ENCODE measurements at regions not wholly inside any gene's neighbourhood (a gene's known extent, or its start where the extent isn't known, plus 50 kb on each side); places are given as distances from the start of the nearest gene placed in this dataset.

DNA sequence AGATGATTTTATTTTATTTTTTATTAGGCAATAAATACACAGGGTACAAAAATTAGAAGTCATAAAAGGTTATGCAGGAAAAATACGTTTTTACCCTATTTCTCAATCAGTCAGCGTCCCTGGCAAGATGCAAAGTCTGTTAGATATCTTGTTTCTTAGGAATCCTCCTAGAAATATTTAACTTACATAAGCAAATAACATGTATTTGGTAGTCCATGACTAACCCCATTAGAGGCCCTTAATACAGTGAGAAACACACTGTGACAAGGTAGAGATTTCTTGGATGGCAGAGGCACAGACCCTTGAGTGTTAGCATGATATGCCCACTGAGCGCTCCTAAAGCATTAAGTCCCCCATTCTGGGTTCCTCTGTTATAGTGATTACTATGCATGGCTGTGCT lies 121.2 kb upstream of the ADAMTSL1 start:
- no peak overlapping the region for H3K27ac ChIP-seq
- TF ChIP-seq, protein P1, sequence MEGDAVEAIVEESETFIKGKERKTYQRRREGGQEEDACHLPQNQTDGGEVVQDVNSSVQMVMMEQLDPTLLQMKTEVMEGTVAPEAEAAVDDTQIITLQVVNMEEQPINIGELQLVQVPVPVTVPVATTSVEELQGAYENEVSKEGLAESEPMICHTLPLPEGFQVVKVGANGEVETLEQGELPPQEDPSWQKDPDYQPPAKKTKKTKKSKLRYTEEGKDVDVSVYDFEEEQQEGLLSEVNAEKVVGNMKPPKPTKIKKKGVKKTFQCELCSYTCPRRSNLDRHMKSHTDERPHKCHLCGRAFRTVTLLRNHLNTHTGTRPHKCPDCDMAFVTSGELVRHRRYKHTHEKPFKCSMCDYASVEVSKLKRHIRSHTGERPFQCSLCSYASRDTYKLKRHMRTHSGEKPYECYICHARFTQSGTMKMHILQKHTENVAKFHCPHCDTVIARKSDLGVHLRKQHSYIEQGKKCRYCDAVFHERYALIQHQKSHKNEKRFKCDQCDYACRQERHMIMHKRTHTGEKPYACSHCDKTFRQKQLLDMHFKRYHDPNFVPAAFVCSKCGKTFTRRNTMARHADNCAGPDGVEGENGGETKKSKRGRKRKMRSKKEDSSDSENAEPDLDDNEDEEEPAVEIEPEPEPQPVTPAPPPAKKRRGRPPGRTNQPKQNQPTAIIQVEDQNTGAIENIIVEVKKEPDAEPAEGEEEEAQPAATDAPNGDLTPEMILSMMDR (conservative IDR thresholded peaks at IDR 0.05), result no peak

DNA sequence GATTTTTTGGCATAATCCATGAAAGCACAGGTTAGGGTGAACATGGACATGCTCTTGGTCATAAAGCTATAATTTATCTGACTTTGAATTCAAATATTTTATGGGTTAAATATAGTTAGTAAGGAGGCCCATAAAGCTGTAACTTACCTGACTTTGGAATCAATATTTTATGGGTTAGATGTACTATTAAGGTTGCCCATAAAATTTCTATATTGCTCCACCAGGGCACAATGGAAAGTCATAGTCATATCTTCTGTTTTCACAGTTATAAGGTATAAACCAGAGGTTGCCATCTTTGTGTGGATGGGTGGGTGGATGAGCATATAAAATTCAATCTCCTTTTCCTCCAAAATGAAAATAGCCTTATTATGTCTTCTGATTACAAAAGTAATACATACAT lies 120.5 kb upstream of the ADAMTSL1 start:
- TF ChIP-seq, protein P1 (conservative IDR thresholded peaks at IDR 0.05), result no peak
- no peak overlapping the region for H3K27ac ChIP-seq

DNA sequence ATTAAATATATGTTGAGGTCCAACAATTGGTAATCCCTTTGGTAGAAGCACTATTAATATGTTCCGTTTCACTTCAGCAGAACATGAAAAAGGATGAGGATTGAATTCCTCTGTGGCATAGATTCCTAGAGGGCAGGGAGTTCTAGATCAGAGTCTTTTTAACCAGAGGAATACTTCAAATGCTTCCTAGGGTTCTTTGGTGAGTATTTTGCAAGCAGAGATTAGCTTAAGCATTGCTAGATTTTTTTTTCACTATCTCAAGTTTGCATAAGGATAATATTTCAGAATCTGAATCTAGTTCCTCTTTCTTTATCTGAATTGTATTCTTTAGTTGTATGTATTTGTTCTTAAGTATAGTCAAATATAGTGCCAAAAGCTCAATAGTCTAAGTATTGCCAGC lies 116.6 kb upstream of the ADAMTSL1 start:
- no peak overlapping the region for H3K27ac ChIP-seq
- TF ChIP-seq, protein P1 (conservative IDR thresholded peaks at IDR 0.05), result no peak

DNA sequence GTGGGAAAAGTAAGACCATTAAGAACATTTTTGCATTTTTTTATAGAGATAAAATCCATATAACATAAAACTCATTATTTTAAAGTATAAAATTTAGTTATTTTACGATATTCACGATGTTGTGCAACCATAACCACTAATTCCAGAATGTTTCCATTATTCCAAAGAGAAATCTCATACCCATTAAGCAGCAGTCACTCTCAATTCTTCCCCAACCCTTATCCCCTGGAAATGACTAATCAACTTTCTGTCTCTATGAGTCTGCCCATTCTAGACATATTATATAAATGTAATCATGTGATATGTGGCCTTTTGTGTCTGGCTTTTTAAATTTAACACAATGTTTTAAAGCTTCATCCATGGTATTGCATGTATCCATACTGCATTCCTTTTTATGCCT lies 115.6 kb upstream of the ADAMTSL1 start:
- TF ChIP-seq, protein P1 (conservative IDR thresholded peaks at IDR 0.05), result no peak
- no peak overlapping the region for H3K27ac ChIP-seq

DNA sequence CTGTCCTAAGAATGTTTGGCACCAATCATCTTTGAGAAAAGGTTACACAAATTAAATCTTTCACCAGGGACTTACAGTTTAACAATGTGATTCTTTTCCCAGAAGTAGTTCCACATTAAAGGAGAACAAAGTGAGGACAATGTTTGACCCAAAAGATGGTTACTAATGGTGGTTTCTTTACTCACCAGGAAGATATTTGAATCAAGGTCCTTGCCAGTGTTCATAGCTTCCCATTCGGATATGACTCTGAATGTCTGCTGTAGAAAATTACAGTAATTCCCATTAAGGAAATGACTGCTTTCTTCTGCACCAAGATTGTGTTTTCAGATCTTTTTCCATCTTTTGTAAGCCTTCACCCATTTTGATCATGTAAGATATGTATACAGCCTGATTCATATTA lies 114.6 kb upstream of the ADAMTSL1 start:
- H3K27ac ChIP-seq, result no peak overlapping the region
- TF ChIP-seq, protein P1 (conservative IDR thresholded peaks at IDR 0.05), result no peak

DNA sequence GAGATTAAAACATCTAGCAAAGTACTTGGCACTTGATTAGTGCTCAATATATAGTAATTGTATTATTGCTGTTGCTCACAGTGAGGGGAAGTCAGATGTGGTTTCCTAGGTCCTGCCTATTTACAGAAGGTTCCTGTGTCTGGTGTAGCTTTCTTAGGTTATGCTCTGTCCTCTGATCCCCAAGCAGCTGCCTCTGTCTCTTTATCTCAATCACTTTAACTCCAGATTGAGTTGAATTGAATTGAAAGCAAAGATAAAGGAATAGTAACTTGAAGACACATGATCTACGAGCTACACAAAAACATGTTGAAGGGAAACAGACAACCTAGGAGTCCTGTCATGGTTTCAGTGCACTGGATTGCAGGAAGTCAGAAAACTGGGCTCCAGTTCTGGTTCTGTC lies 113.9 kb upstream of the ADAMTSL1 start:
- no peak overlapping the region for H3K27ac ChIP-seq
- TF ChIP-seq, protein P1 (conservative IDR thresholded peaks at IDR 0.05), result no peak

DNA sequence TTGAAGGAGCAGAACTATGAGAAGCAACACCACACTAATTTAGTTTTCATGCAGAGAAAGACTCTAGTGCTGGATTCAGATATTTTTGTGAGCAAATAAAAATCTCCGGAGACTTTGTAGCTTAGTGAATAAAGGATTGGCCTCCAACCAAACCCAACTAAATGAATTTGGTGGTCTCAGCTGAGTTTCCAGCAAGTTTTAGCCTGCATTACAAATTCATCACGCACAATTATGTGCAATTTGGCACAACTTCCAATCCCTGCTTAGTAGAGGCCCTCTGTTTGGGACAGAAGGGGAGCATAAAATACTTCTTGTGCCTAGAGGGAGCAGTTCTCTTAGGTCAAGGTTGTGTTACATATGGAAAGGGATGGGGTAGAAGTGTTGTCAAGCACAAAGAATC lies 112.3 kb upstream of the ADAMTSL1 start:
- TF ChIP-seq, protein P1 (conservative IDR thresholded peaks at IDR 0.05), result no peak
- H3K27ac ChIP-seq, result no peak overlapping the region

DNA sequence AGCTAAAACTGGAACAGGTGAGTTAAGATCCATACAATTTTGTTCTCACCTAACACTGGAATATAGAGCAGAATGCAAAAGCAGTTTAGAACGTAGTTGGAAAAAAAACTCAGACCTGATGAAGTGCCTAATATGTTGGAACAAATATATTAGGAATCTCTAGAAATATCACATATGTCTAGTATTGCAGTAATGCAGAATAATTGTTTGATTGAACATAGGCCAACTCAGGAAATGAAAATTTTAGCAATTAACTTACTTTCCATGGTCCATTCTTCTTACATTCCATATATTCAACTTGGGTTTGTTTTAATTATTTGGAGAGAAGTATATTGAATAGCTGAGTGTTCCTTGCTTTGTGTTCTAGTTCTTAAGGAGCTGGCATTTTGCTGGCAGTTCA lies 111.8 kb upstream of the ADAMTSL1 start:
- TF ChIP-seq, protein P1 (conservative IDR thresholded peaks at IDR 0.05), result no peak
- H3K27ac ChIP-seq, result no peak overlapping the region

Data from VCaP (cell line).